HL-60 (cell line): ENCODE measurements at regions not wholly inside any gene's neighbourhood (a gene's known extent, or its start where the extent isn't known, plus 50 kb on each side); places are given as distances from the start of the nearest gene placed in this dataset.

ENCODE experiments used
- DNase-seq, 2 experiments: peaks; one replicate each; pipeline ENCODE4 v3.0.0-alpha.2; 2010 to 2020; ENCODE audit warnings: low read depth in 1 of 2, low spot score in 1 of 2
- H3K27ac ChIP-seq: fragments of 250-450 bp; sonication (Bioruptor Pico); replicated peaks from 2 replicates; pipeline ENCODE4 v1.5.1; 2020; ENCODE audit warnings: mild to moderate bottlenecking, moderate library complexity
- H3K27me3 ChIP-seq: fragments of 250-450 bp; sonication (Bioruptor Pico); 2 replicates; pipeline ENCODE4 v1.5.1; 2021; ENCODE audit warnings: mild to moderate bottlenecking, moderate library complexity; ENCODE audit not compliant: insufficient read depth, poor library complexity, severe bottlenecking
- H3K4me3 ChIP-seq: replicated peaks from 2 replicates; pipeline ENCODE4 v1.5.1; 2011; ENCODE audit warnings: mild to moderate bottlenecking, control low read depth, low read length; ENCODE audit not compliant: insufficient read depth
- CTCF ChIP-seq: IDR thresholded peaks from one replicate; pipeline ENCODE4 v1.5.1; 2011; ENCODE audit warnings: low read length, control low read depth, inconsistent platforms; ENCODE audit not compliant: insufficient read depth
- GABPA ChIP-seq: IDR thresholded peaks from 2 replicates; pipeline ENCODE4 v1.6.1; 2012; ENCODE audit warnings: low read depth
- POLR2AphosphoS5 ChIP-seq: IDR thresholded peaks from 2 replicates; pipeline ENCODE4 v1.6.1; 2012; ENCODE audit warnings: low read depth
- REST ChIP-seq: IDR thresholded peaks from 2 replicates; pipeline ENCODE4 v1.6.1; 2012; ENCODE audit warnings: low read depth; ENCODE audit not compliant: insufficient replicate concordance
- SPI1 ChIP-seq: IDR thresholded peaks from 2 replicates; pipeline ENCODE4 v1.6.1; 2012; ENCODE audit warnings: low read depth, mild to moderate bottlenecking, borderline replicate concordance

GRCh38 chr2:134149904-134150303 is 104.0 kb upstream of the MGAT5 start:
- H3K27ac ChIP-seq = no peak overlapping the region
- TF ChIP-seq CTCF = no peak
- no peak for TF ChIP-seq GABPA
- no peaks in the 10 kb centered on the region for H3K27me3 ChIP-seq
- DNase-seq = no peak
- H3K4me3 ChIP-seq = no peak overlapping the region

GRCh38 chr2:134150760-134151159 is 103.1 kb upstream of the MGAT5 start:
- Histone ChIP-seq H3K27me3 (no peaks in the 10 kb centered on the region), H3K27ac (no peak overlapping the region), H3K4me3 (no peak overlapping the region)
- no peak for DNase-seq
- TF ChIP-seq REST = no peak
- no peak for TF ChIP-seq GABPA

GRCh38 chr2:134152045-134153010 is 101.5 kb upstream of the MGAT5 start:
- no peak overlapping the region for H3K4me3 ChIP-seq
- no peaks in the 10 kb centered on the region for H3K27me3 ChIP-seq
- TF ChIP-seq REST = no peak
- no peak for TF ChIP-seq CTCF
- TF ChIP-seq SPI1 = no peak
- DNase-seq = no peak
- no peak overlapping the region for H3K27ac ChIP-seq

- TF ChIP-seq SPI1 (no peak), CTCF (no peak), REST (no peak), POLR2AphosphoS5 (no peak), GABPA (no peak)
- Histone ChIP-seq H3K27ac (no peak overlapping the region), H3K27me3 (no peaks in the 10 kb centered on the region), H3K4me3 (no peak overlapping the region)
- DNase-seq = no peak
Observed at GRCh38 chr2:134153294-134153880, 100.5 kb upstream of the MGAT5 start.
